NCI-H1092 (cell line): ENCODE measurements at regions not wholly inside any gene's neighbourhood (a gene's known extent, or its start where the extent isn't known, plus 50 kb on each side); places are given as distances from the start of the nearest gene placed in this dataset.

ENCODE experiments used
- DNase-seq: peaks from one replicate; lab custom pipeline; 2025; lab: John Stamatoyannopoulos, UW

DNA sequence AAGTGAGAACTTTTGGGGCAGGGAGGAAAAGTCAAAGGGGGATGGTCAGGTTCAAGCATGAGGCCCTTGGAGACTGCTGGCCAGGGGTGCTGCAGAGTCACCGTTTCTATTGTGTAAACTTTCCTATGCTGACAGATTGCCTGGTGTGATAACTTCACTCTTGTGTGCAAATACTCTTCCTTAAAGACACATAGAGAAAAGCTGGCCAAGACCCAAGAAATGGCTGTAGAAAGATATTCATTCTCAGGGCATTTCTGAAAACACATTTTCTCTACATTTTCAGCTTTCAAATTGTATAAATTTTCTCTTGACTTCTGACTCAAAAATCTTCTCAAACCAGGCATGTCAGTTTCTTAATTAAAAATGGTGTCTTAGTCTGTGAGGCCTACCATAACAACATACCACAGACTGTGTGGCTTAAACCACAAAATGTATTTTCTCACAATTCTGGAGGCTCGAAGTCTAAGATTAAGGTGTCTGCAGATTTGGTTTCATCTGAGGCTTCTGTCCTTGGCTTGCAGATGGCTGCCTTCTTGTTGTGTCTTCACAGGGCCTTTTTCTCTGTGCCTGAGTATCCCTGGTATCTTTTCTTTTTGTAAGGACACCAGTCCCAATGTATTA is 304.5 kb downstream of the KCNRG start:
- DNase-seq: no peak

DNA sequence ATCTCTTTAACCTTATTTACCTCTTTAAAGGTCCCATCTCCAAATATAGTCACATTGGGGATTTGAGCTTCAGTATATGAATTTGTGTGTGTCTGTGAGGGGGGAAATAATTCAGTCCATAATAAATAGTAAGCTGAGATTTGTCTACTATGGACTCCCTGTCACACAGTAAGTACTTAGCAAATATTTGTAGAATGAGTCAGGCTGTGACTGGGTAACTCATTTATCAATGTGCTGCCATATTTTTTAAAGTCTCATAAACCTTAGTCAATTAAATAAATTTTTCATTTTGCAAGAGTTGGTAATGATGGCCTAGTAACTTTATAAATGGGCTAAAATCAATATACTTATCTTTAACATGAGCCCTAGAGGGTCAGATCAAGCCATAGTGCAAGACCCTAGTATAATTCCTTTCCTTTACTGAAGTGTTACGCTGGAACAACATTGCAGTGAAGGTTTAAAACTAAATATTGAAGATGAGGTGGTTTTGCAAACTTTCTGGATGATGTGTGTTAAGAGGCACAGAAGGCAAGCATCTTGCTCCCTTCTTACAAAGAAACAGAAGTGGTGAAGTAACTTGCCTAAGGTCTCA is 305.1 kb downstream of the KCNRG start:
- DNase-seq: no peak

- DNase-seq: no peak
Measured at GRCh38 chr13:50322006-50322405, 306.8 kb downstream of the KCNRG start.

GRCh38 chr13:50323440-50324065 is 308.3 kb downstream of the KCNRG start:
- no peak for DNase-seq

DNA sequence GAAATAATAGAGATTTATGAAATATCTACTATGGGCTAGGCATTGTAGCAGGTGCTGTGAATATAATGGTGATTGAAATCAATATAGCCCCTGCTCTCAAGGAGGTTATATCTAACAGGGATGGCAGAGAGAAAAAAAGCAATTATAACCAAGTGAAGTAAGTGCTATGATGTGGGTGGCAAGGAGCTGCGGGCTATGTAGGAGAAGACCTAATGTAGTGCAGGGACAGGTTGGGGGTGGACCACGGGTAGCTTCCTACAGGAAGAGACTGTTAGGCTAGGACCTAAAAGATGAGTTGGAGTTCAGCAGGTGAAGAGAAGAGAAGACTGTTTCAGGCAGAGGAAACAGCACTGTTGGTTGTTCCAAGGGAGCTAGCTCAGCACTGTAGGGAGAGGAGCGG is 311.0 kb downstream of the KCNRG start:
- DNase-seq: no peak

- DNase-seq: no peak
Measured at GRCh38 chr13:50326811-50327210, 311.6 kb downstream of the KCNRG start.

- no peak for DNase-seq
Measured at GRCh38 chr13:50334115-50334778, 319.0 kb downstream of the KCNRG start.

DNA sequence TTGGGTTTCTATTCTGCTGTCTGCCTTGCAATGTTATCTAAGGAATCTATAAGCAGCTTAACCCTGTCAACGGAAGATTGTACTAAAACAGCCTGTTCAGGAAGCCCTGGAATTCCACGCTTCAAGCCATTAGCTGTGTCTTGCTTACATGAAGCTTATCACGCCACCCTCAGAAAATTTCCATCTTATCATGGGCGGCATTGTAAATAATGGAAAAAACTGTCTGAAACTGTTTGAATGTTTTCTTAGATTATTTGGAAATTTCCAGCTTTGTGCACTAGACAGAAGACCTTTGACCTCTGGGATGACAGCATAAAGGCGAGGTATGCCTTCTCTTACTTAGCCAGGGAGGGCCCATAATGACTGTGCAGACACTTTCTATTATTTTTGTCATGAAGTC is 319.7 kb downstream of the KCNRG start:
- DNase-seq: no peak

DNA sequence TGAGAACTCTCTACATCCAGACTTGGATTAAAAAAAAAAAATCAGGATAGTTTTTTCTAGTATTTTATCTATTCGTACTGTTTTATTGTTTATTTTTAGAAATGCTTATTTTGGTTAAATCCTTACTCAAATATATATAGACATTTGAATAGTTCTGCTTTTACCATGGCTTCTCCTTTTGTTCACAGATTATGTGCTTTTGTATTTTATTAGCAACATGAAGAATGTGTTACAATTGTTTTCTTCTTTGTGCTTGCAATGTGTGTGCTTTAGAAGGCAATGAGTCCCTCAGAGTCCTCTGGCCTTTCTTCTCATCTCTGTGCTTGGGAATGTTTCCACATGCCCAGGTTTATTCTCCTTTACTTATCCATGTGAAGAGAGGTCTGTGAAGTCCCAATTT is 324.0 kb downstream of the KCNRG start:
- DNase-seq: no peak

DNA sequence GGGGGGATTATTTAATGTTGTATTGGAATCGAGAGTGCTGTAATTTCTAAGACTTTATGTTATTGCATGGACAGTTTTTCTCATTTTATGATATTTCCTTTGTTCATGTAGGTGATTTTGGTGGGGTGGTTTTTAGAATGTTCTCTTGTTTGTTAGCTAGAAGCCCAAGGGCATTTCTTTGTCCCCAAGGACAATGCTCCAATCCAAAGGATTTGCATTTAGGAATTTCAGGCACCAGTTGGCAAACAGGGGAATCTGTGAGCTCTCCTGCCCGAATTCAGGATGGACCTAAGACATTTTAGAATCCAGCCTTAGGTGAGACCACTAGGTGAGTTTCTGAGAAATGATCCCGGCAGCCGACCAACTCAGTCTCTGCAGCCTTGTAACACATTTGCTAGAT is 324.9 kb downstream of the KCNRG start:
- no peak for DNase-seq

- no peak for DNase-seq
Measured at GRCh38 chr13:50340551-50341287, 325.5 kb downstream of the KCNRG start.

DNA sequence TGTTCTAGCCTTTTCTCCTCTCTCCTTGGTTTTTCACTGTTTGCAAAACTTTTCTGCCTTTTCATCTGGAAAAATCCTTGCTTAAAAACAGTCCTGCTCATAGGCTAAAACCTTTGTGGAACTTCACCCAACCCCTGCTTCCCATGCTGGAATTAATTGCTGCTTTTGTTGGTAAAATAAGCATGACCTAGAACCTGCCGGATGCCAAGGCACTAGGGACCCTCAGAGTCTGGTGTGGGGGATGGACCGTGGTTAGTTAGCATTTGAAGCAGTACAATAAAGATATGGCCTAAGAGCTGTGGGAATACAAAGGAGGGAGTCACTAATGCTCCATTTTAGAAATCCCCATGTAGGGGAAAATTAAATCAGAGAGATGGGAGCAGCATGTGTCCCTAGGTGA is 326.3 kb downstream of the KCNRG start:
- no peak for DNase-seq

- no peak for DNase-seq
Measured at GRCh38 chr13:50344717-50345116, 329.5 kb downstream of the KCNRG start.

DNA sequence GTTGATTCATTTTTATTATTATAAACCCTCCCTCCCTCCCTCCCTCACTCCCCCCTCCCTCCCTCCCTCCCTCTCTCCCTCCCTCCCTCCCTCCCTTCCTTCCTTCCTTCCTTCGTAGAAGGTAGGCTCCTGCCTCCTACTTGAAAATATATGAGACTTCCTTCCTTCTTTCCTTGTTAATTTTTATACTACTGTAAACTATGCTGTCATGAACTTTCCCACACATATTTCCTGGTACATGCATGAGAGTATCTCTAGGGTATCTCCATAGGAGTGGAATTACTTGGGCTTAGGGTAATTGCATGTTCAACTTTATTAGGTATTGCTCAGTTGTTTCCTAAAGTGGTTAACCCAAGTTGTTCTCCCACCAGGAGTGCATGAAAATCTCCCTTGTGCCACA is 330.6 kb downstream of the KCNRG start:
- DNase-seq: no peak

DNA sequence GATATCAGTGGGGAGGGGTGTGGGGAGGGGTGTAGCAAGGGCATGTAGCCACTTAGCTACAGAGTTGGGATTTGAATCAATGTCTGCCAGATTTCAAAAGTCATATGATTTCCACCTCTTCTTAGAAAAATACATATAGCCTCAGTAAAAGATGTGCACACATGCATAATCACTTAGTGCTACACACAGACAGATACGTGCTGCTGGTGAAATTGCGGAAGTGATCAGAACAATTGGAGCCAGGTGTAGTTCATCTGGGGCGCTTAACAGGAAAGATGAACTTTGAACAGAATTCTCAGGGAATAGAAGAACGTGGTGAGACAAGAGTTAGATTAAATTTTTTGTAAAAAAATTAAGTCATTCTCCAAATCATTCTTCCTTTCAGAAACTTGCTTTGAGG is 333.1 kb downstream of the KCNRG start:
- no peak for DNase-seq

DNA sequence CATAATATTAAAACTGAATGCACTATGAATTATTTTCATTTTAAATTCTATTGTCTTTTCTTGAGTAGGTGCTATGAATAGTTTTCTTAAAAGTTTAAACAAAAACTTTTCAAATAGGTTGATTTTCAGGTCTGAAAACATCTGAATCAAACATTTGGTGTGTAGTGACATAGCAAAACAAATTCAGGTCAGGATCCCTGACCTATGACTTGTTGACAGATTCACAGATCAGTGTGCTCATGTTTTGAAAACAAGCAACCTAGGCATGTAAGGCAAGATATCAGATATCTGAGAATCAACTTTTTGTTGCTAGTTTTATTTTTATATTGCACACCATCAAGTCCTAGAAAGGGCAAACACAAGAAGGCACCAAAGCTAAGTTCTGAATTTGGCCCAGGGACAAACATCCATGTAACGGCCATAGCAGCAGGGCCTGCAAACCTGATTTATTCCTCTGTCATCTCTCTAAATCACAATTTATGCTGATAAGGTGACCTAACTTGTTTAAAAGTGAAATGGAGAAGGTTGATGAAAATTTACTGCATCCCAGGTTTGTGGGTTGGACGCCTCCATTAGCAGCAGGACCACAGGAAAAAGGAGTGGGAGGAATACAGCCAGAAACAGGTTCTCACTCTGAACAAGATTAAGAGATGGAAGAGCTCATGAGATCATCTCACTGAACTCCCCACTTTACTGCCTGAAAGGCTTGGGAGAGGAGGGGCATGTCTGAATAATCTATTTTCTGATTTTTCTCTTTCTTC is 337.7 kb downstream of the KCNRG start:
- no peak for DNase-seq

- no peak for DNase-seq
Measured at GRCh38 chr13:50353651-50354415, 338.6 kb downstream of the KCNRG start.

GRCh38 chr13:50355797-50356196 is 340.6 kb downstream of the KCNRG start:
- DNase-seq: no peak

DNA sequence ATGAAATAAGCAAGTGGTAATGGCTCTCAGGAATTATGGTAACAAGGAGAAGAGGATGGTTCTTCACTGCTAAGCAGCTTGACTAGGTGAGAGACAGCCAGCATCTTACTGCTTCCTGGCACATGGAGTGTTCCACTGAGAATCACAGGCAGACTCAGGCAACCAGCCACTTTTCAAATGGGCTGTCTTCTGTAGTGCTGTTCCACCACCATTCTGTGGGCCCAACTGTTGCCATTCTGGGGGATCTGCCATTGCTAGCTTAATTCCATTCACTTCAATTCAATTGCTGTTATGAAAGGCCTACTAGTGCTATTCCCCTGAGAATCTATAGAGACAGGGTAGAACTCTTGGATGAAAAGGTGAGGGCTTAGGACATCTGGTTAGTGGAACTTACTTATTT is 341.9 kb downstream of the KCNRG start:
- DNase-seq: no peak

DNA sequence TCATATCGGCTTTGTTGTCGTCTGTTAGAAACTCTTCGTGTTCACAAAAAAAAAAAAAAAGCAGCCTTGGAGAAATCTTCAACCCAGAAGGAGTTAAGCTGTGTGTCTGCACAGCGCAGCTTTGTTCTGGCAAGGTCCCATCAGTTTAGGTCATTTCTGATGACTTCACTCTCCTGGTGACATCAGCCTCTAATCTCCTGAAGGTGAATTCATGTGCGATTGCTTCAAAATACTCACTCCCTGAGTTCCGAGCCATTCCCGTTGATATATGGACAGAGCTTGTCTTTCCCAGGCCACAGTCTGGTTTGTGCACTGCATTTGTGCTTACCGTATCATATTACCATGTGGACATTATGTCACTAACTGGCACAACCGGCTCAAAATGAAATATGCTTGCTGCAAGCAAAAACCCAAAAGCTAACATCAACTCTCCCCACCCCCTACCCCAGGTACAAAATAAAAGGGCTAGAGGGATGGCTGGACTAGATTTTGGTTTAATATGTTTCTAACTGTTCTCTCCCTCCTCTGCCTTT is 342.4 kb downstream of the KCNRG start:
- DNase-seq: no peak
